NCI-H524 (cell line): ENCODE measurements at regions not wholly inside any gene's neighbourhood (a gene's known extent, or its start where the extent isn't known, plus 50 kb on each side); places are given as distances from the start of the nearest gene placed in this dataset.

Experiments used
- DNase-seq, 2 experiments: peaks; one replicate each; lab custom pipeline; 2025; lab: John Stamatoyannopoulos, UW

DNA sequence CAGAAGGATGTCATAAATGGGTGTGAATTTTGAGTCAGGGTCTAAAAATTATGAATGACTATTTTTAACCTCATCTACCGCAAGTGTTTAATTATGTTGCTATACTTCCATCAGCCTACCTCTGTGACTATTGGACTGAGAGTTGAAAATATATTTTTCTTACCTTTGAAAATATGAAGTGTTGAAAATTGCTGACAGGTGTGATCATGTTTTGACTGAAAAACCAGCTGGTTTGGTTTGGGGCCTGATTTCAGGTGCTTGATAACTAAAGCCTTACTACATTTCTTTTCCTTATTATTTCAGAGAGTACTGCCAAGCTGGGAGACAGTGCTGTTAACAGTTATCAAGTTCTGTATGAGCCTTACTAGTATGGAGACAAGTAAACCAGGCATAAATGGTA is 107.2 kb upstream of the DUSP10 start:
- no peak for DNase-seq

DNA sequence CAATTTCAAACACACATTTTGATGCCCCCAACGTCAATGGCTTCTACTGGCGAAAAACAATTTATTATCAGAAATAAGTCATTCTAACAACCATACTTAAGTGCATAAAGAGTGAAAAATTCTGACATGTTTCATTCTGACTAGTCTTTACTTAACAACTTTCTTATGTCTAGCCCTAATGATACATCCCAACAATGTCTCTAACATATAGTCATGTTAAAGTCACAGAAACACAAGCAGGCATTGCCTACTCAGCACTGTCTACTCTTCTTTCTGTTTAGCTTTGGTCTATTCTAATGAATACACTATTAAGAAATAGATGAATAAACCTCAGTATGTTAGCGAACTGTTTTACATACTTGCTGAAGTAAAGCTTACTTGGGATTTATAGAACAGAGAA is 105.8 kb upstream of the DUSP10 start:
- no peak for DNase-seq

DNA sequence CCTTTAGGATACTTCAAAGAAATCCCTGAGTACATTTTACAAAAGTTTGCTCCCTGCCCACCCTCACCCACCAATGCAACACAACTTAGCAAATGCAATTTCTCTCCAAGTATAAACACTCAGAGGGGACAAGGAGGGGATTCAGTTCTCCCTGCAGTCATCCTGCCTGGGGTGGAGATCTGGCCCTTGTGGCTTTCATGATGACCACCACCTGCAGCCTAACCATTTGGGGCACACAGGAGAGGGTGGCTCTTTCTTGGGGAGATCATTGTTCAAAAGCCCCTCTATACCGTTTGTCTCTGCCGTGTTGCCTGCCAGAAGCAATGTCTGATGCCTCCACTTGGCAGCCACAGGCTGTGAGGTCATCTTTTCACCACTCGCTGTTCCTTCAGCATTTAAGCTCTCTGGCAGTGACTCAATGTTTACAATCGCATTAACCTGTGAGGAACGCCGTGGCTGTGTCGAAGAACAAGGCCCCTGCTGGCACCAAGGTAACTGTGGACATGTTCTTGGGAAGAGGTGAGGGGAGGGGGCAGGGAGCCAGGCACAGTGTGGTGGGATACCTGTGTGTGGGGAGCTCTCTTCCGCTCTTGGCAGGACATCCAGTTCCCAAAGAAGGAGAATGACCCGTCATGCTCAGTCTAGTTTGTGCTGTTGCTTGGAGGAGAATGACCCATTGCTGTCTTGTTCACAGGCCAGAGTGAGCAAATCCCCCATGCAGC is 103.9 kb upstream of the DUSP10 start:
- DNase-seq, result no peak

DNA sequence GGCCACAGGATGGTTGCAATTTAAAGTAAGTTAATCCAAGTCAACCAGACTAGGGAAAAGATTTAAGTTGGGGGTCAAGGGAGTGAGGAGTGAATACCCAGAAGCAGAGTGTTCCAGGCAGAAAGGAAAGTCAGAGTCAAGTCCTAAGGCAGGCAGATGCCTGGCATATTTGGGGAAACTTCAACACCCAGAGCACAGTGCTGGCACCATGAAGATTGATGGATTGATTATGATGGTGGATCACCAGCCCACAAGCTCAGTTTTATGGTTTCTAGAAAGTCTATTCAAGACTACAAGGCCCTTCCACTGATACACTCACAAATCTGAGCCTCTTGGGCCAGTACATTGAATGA is 100.1 kb upstream of the DUSP10 start:
- no peak for DNase-seq

DNA sequence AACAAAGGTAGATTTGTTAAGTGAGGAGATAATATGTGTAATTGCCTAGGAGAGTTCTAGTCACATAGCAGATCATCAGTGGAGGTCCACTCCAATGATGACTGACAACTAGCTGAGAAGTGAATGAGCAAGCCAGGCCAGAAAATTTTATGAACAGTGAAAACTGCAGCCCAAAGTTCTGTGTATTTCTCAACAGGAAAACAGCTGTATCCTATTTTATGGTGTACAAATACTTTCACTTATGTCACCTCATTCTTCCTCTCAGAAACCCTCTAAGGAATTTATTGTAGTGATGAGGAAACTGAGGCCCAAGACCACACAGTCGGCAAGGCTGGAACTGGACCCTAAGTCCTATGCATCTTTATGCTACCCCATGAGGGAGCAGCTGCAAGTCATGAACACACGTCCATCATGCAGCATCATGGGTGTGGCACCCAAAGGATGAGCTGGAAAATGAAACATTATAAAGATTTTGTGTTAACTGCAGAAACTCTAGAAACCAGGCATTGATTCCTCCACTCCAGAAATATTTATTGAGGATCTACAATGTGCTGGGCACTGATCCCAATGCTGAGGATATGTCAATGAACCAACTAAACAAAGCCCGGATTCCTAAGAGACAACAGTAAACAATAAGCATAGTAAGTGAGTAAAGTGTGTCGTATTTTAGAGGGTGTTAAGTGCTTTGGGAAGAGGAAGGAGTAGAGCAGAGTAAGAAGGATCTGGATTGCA is 99.5 kb upstream of the DUSP10 start:
- DNase-seq, result no peak

DNA sequence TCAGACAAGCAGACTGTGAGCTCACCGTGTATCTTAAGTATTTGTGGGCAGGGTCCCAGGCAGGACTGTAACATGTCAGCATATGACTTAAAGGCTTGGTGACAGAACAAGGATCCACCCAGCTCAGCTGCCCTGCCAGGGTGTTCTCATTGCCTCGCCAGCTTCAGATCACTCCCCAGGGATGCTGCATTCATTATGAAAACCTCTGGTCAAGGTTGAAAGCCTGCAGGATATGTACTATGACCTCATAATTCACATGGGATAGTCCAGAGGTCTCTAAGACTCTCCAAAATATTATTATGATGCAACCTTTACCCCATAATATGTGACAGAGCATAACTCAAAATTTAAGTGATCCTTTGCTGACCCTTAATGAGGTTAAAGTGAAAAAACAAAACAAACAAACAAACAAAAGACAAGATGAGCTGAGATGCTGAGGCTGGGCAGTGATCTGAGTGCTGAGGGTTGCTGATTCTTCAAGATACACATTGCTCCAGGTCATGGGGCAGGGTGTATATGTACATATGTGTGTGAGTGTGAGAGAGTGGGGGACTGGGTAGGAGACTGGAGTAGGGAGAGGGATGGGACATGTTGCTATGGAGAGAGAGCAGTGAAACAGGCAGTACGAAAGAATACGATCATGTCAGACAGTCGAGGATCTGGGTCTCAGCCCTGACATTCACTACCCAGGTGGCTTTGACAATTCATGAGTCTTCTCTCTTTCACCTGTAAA is 98.8 kb upstream of the DUSP10 start:
- DNase-seq, result no peak

DNA sequence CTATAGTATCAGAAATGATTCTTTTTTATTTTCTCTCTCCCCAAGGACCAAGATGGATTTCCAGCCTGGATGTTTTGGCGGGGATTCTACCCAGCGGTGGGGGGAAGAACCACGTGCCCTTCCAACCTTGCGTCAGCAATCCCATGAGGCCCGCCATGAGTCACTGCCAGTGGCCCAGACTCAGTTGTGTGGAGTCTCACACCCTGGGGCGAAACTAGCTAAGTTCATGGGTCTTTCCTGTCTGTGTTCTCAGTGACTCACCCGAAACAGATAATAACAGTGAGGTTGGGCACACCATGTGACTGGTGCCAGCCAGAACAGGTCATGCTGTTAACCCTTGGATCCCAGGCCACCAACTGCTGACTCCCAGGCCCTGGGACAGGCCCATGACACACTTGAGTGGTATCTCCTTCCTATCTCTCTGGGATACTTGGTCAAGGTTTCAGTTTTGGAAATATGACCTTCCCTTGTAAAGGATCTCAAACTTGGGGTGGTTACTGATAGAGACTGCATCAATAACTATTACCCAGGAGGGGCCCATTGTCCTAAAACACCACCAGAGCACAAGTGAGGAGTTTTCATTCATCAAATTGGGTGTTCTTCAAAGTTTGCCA is 98.0 kb upstream of the DUSP10 start:
- no peak for DNase-seq

DNA sequence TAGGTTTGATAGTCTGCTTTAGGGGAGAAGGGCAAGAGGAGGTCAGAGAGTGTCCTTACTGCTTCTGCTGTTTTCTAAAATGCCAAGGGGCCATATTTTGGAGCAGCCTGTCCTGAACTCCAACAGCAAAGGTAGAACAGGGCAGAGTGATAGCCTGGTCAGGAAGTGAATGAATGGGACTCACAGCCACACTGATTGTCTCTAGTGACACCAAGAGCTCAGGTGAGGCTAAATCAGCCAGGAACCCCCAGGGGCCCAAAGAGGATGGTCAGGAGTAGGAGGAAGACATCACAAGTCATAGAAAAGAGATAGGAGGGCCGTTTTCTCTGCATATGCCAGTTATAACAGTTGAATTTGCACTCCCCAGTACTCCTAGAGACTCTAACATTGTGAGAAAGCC is 97.4 kb upstream of the DUSP10 start:
- DNase-seq, result no peak

DNA sequence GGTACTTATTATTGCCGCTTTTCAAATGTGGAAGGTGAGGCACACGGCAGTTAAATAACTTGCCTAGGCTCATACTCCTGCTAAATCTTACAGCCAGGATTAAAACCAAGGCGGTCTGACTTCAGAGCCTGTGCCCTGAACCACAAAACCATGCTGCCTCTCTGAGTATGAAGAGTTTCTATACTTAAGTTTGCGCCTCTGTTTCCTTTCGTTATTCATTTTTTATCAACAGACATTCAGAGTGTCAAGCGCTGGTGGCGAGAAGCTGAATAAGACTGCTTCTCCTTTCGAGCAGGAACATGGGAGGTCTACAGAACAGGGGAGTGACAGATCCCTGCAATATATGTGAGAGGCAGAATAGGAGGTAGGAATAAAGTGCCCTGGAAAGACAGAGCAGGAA is 96.0 kb upstream of the DUSP10 start:
- no peak for DNase-seq

DNA sequence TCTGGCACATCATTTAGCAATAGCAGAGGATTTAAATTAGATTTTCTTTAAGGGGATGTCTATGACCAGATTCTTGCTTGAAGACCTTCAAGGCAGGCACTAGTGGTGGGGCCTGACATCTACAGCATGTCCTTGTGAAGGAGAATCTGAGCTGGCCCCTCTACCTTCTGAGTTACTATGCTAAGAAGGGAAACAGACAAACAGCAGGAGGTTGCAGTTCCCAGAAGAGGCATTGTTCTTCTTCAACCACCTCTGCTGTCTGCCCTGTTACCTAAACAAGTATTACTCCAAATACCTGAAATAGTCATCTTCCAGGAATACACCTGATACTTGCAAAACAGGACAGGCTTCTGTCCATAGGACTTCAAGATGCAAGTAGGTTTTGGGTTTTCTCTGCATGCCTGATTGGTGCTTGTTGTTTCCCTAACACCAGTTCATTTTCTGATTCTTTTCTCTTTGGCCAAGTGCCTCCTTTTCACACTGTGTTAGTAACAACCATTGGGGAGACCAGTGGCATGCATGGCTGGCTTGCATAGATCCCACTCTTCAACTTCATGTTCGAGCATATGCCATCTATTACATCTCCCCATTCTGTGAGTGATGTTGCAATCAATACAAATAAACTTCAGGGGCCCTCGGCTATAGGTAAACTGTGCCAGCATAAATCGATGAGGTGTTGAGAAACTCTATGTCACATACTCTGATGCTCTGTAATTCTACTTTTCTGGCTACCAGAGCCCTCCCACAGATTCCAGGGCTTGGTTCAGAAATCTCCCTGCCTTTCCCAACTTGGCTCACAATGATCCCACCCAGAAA is 93.0 kb upstream of the DUSP10 start:
- DNase-seq, result no peak

DNA sequence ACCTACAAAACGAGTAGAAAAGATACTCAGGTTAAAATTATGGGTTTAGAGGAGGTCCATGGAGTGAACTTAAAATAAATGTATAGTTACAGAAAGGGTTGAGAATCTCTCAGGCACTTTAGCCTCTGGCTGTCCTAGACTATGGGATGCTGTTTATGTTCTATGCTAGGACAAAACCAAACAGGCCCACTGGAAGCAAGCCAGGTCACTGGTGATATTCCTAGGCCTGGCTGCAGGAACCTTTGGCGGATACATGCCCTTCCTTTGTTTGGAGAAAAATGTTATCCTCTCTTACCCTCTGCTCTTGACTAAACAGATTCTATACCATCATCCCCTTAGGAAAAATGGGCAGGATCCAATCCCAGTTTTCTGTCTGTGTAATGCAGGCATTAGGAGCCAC is 90.7 kb upstream of the DUSP10 start:
- DNase-seq, result no peak

DNA sequence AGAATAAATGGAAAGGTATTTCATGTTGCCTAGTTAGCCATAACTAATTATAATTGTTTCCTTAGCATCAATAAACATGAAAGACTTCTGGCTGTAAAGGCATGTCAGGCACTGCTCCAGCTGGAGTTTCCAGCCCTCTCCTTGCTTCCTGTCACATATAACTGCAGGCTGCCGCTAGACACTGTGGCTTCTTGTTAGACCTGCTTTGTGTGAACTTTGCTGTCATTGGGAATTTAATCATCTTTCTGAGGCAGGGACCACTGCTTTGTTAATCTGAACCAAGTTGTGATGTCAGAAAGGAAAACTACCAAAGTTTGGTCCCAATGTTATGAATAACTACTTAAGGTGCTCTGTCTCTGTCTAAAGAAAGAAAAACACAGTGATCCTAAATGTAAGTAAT is 90.3 kb upstream of the DUSP10 start:
- DNase-seq, result no peak

DNA sequence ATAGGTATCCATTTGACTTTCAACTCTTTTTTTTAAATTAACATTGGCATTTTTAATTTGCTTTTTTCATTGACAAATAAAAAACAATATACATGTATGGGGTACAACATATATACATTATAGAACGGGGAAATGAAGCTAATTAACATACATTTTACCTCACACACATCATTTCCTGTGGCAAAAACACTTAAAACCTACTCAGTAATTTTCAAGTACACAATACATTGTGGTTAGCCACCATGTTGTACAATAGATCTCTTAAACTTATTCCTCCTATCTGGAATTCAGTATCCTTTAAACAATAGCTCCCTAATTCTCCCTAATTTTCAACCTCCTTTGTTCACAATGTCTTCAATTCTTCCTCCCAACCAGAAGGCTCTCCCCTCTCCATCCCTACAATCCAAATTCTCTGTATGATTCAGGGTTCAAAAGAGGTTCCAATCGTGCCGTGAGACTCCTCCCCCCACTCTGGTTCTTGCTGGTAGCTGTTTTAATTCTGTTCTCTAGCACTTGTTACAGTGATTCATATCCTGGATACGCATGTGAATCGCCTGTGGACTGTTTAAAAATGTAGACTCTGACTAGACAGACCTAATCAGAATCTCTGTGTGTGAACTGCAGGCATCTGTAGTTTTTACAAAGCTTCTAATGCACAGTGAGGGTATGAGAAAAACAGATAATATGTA is 87.6 kb upstream of the DUSP10 start:
- DNase-seq, result no peak

DNA sequence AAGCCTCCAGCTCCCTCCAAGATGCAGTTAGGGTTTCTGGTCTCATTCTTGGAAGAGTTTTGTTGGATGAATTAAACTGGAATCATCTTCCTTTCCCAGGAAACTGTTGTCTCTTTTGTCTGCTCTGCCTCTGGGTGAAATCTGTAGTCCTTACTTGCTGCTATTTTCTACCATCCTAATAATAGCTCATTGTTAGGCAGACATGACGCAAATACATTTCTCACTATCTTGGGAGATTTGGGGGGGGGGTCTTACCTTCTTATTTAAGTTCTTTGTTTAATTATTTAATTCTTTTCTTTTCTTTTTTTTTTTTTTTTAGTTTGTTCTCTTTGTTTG is 85.4 kb upstream of the DUSP10 start:
- DNase-seq, result no peak

DNA sequence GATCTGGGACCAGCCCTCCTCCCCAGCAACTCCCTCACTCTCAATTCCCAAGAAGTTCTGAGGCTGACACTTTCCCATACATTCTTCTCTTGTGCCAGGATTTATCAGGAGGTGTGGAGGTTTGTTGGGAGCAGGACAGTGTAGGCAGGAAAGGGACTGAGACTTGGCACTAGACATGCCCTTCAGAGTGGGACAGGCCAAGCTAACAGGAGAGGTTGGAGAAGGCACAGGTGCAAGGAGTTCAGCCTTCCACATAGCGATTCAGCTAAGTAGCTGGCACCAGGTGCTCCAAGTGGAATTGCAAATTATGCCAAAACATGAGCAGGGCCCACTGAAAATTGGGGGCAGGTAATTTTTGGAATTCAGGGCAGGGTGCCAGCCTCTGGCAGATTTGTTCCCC is 83.0 kb upstream of the DUSP10 start:
- DNase-seq, result no peak

DNA sequence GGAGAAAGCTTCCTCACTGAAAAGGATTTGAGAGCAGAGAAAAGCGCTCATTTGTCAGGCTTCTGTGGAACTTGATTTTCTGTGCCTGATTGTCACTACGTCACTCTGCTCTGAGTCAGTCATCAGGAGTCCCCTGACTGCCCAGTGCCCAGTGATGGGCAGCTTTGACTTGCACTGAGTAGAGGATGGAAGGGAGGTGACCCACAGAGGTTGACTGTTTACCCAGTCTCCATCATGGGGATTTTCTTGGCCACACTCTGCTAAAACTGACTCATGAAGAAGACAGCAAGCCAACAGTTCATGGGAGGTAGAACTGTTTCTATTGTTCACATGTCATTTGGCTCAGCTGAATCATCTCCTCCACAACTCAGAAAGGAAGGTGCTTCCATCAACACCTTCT is 82.1 kb upstream of the DUSP10 start:
- no peak for DNase-seq

DNA sequence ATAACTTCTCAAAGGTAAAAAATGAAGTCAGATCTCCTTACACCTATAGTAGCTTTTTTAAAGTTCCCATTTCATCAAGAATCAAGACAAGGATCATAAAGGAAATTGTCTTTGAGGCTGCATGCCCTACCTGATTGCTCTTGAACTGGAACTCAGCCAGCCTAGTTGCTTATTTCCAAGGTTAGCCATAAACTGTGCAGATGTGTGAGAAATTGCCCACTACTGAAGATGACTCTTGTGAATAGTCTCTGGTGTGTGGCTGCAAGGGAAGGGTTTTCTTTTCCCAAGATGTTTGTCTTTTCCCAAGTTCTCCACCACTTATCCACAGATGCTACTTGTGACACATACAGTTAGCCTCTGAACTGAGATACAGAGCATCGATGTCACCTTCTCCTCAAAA is 81.7 kb upstream of the DUSP10 start:
- no peak for DNase-seq

DNA sequence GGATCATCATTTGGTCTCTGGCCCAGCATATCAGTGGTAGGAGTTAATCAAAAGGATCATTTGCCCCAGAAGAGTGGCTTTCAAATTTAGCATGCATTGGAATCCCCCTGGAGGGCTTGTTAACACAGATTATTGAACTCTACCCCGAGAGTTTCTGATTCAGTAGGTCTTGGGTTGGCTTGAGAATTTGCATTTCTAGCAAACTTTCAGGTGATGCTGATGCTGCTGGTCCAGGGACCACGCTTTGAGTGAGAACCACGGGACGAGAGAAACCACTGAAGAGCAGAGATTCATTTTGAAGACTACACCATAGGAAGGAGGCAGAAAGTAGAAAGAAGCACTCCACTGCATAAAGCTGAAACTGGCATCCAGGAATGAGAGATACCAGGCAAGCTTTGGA is 81.3 kb upstream of the DUSP10 start:
- no peak for DNase-seq

DNA sequence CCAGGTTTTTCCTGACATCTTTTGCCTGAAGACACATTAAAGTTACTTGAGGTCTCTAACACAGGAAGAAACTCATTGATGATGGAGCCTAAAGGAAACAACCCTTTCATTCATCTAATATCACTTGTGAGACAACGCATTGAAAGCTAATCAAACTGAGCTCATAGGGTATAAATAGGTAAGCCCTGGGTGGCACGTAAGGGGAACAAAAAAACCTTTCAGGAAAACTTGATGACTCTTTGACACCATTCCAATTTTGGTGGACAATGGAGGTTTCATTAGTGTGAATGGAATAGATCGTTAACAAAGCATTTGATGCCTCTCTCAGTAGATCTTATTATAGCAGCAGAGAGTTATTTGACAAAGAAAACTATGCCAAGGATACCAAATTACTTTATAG is 80.7 kb upstream of the DUSP10 start:
- DNase-seq, result no peak

DNA sequence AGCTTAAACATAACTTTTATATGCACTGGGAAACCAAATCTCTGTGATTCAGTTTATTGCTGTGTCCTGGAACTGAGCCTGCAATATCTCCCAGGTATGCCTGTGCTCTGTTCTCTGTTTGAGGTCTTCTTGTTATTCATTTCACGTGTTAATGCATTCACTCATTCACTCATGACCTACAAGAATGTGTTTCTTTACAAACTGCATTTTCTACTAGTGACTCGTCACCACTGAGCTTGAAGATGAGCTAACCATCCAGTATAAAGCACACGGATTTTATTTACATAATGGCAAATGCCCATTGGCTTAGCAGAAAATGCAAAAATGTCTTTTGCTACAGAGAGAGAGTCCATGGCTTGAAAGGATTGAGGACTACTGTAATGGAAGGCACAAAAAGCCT is 75.0 kb upstream of the DUSP10 start:
- DNase-seq, result no peak

DNA sequence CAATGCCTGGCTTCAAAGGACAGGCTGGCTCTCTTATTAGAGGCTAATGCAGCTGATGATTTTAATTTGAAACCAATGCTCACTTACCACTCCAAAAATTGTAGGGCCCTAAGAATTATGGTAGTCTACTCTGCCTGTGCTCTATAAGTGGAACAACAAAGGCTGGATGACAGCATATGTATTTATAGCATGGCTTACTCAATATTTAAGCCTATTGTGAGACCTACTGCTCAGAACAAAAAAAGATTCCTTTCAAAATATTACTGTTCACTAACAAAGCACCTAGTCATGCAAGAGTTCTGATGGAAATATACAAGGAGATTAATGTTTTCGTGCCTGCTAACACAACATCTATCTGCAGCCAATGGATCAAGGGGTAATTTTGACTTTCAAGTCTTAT is 73.8 kb upstream of the DUSP10 start:
- no peak for DNase-seq

DNA sequence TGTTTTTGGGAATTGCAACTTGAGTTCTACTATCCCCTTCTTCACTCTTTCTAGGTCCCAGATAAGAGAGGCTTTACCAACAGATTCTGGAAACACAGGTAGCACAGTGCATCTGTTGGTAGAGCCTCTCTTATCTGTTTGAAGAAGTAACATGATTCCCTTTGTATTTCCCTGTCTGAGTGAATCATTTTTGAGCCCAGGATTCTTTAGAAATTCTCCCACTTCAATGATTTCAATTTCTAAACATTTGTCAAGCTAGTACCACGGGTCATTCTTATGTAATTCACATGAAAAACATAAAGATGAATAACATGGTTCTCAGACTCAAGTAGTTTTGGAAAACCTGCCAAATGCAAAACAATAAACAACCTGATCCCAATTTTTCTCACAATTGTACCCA is 72.0 kb upstream of the DUSP10 start:
- DNase-seq, result no peak
